HG03039 (cell line): ENCODE measurements at regions not wholly inside any gene's neighbourhood (a gene's known extent, or its start where the extent isn't known, plus 50 kb on each side); places are given as distances from the start of the nearest gene placed in this dataset.

Experiments
- ATAC-seq: cut with Tn5 transposase; IDR thresholded peaks from one replicate; pipeline ENCODE4 v1.9.1; 2021; ENCODE audit warnings: mild to moderate bottlenecking, moderate library complexity; ENCODE audit not compliant: unreplicated experiment

GRCh38 chr16:79697562-79698112 lies 97.1 kb upstream of the MAF start:
- ATAC-seq: no peak

GRCh38 chr16:79691007-79691406 lies 90.5 kb upstream of the MAF start:
- no peak for ATAC-seq

- ATAC-seq: no peak
Measured at GRCh38 chr16:79690159-79690558, 89.6 kb upstream of the MAF start.

- ATAC-seq: no peak
Measured at GRCh38 chr16:79687249-79688130, 87.0 kb upstream of the MAF start.

GRCh38 chr16:79685871-79686270 lies 85.3 kb upstream of the MAF start:
- ATAC-seq: no peak

GRCh38 chr16:79679334-79679733 lies 78.8 kb upstream of the MAF start:
- no peak for ATAC-seq

- no peak for ATAC-seq
Measured at GRCh38 chr16:79677799-79678530, 77.4 kb upstream of the MAF start.

GRCh38 chr16:79673635-79674034 lies 73.1 kb upstream of the MAF start:
- no peak for ATAC-seq

GRCh38 chr16:79672524-79672923 lies 72.0 kb upstream of the MAF start:
- ATAC-seq: no peak

GRCh38 chr16:79668502-79668901 lies 68.0 kb upstream of the MAF start:
- no peak for ATAC-seq

- no peak for ATAC-seq
Measured at GRCh38 chr16:79665970-79666369, 65.4 kb upstream of the MAF start.

- no peak for ATAC-seq
Measured at GRCh38 chr16:79664407-79664806, 63.9 kb upstream of the MAF start.

- ATAC-seq: no peak
Measured at GRCh38 chr16:79662669-79663313, 62.3 kb upstream of the MAF start.

- ATAC-seq: no peak
Measured at GRCh38 chr16:79662122-79662521, 61.6 kb upstream of the MAF start.

- no peak for ATAC-seq
Measured at GRCh38 chr16:79661578-79661977, 61.0 kb upstream of the MAF start.

GRCh38 chr16:79659344-79659743 lies 58.8 kb upstream of the MAF start:
- ATAC-seq: no peak

- no peak for ATAC-seq
Measured at GRCh38 chr16:79658301-79659033, 57.9 kb upstream of the MAF start.

GRCh38 chr16:79656553-79657115 lies 56.1 kb upstream of the MAF start:
- no peak for ATAC-seq

GRCh38 chr16:79653373-79653891 lies 52.9 kb upstream of the MAF start:
- ATAC-seq: no peak

GRCh38 chr16:79651363-79651762 lies 50.8 kb upstream of the MAF start:
- ATAC-seq: no peak
